ENCODE measurements at regions not wholly inside any gene's neighbourhood (a gene's known extent, or its start where the extent isn't known, plus 50 kb on each side); places are given as distances from the start of the nearest gene placed in this dataset.

GRCh38 chr11:87493516-87493915, 455.8 kb downstream of the TMEM135 start:
- no peak for TF ChIP-seq CTCF (IDR thresholded peaks at IDR 0.05; ENCODE audit: borderline replicate concordance, insufficient read depth, low read depth, low read length)
- no peak overlapping the region for H3K4me3 ChIP-seq (ENCODE audit: low read depth, low read length)

- H3K4me3 ChIP-seq (ENCODE audit: low read depth, low read length), result no peak overlapping the region
- TF ChIP-seq CTCF (IDR thresholded peaks at IDR 0.05; ENCODE audit: borderline replicate concordance, insufficient read depth, low read depth, low read length), result no peak
These were observed 453.6 kb downstream of the TMEM135 start for GRCh38 chr11:87491381-87491780.

GRCh38 chr11:87490671-87491070, 452.9 kb downstream of the TMEM135 start:
- no peak for TF ChIP-seq CTCF (IDR thresholded peaks at IDR 0.05; ENCODE audit: borderline replicate concordance, insufficient read depth, low read depth, low read length)
- H3K4me3 ChIP-seq (ENCODE audit: low read depth, low read length), result no peak overlapping the region

- H3K4me3 ChIP-seq (ENCODE audit: low read depth, low read length), result no peak overlapping the region
- TF ChIP-seq CTCF (IDR thresholded peaks at IDR 0.05; ENCODE audit: borderline replicate concordance, insufficient read depth, low read depth, low read length), result no peak
These were observed 446.8 kb downstream of the TMEM135 start for GRCh38 chr11:87484566-87484965.

- TF ChIP-seq CTCF (IDR thresholded peaks at IDR 0.05; ENCODE audit: borderline replicate concordance, insufficient read depth, low read depth, low read length), result no peak
- no peak overlapping the region for H3K4me3 ChIP-seq (ENCODE audit: low read depth, low read length)
These were observed 439.6 kb downstream of the TMEM135 start for GRCh38 chr11:87477321-87477720.

GRCh38 chr11:87473174-87473573, 435.4 kb downstream of the TMEM135 start:
- TF ChIP-seq CTCF (IDR thresholded peaks at IDR 0.05; ENCODE audit: borderline replicate concordance, insufficient read depth, low read depth, low read length), result no peak

GRCh38 chr11:87466223-87466622, 428.5 kb downstream of the TMEM135 start:
- TF ChIP-seq CTCF (IDR thresholded peaks at IDR 0.05; ENCODE audit: borderline replicate concordance, insufficient read depth, low read depth, low read length), result no peak
- no peak overlapping the region for H3K4me3 ChIP-seq (ENCODE audit: low read depth, low read length)

More at GRCh38 chr11:87473174-87473573, 435.4 kb downstream of the TMEM135 start:
- H3K4me3 ChIP-seq (ENCODE audit: low read depth, low read length), result no peak overlapping the region

Data from GM12875 (cell line).